Kidney tubule cell (primary cell): ENCODE measurements at regions not wholly inside any gene's neighbourhood (a gene's known extent, or its start where the extent isn't known, plus 50 kb on each side); places are given as distances from the start of the nearest gene placed in this dataset.
A peak's percentile ranks its signal among the peaks of the same experiment; 100 is the strongest.

Source experiments
- DNase-seq: peaks from one replicate; pipeline ENCODE4 v3.0.0-alpha.2; 2018; ENCODE audit warnings: low spot score

DNA sequence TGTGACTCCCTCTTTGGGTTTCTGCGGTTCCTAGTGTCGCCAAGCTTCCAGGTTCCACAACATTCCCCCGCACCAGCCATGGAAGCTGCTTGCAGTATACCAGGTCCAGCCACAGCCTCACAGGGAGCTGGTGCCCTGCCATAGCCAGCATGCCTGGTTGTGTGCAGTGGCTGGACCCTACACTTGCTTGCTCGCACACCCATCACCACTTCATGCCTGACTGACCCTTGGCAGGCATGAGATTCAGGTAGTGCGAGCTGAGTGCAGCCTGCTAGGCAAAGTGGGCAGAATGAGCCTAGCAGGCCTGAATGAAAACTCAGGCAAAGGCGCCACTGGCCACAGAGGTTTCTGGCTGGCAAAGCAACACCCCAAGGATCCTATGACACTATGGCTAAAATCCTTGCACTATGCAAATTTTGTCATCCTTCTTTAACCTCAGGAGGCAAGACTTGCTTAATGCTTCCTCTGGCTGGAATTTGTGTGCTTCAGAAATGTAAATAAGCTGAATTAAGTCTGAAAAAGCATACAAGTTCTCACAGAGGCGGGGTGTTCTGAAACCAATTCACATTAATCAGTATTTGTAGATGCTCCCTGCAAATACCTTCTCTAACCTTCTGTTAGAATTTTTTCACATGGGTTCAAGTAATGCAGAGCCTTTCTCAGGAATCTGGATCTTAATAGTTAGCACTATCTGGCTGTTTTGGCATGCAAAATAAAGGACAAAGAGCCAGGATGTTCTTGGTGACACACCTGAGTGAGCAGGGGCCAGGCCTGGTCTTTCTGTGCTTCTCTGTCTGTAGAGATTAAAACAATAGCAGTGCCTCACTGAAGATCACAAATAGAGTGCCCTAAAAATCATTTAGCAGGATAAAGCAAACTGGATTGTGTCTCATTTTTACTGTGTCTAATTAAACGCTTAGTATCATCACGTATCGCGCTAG lies 256.9 kb downstream of the GPATCH2 start:
- peak; percentile 15 for DNase-seq

DNA sequence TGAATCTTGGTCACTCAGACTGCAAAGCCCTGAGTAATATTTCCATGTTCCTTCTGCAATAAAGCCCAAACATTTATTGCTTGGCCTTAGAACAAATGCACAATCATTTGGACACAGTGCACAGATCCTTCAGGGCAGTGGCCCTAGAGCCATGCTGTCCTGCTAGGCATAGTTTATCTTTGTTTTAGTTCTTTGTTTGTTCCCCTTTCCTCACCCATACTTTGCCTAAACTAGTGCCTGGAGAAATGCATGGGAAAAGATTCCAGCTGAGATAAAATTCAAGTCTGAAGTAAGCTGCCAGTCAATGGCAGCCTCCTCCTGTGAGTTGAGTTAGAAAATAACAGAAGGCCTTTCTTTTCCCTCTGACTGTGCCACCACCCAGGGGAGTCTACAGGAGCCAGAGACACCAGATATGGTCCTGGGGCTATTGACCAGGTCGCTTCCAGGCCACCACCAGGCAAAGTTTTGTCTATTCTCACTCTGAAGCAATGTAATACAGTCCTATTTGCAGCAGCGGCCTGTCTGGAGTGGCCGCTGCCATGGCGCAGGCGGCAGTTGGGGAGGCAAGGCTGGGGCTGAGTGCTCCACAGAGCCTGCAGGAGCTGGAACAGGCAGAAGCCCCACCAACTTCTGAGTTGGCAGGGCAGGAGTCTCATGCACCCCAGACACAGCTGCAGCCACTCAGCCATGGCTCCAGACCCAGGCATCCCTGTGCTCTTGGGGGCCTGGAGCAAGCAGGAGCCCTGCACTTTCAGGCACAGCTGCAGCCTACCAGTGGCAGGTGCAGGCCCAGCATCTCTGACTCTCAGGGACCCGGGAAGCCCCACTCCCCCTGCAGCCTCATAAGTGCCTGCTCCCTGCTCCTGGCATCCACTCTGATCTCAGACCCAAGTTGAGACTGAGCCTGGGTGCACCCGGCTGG lies 258.6 kb downstream of the GPATCH2 start:
- DNase-seq, result no peak

DNA sequence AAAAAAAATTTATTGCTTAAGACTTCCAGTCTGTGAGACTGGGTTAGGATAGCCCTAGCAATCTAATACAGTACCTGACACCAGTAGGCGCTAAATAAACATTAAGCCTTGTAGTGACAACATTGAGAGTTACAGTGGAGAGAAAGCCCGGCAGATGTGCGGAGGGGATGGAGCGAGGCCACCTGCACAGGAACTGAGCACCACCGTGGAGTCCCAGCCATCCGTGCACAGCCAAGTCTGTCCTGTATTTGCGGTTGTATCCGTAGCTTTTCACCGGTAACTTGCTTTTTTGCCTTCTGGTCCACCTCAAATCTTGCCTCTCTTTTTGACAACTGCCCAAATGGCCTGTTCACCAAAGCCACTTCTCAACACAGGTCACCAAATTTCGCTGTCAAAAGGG lies 260.1 kb downstream of the GPATCH2 start:
- no peak for DNase-seq

DNA sequence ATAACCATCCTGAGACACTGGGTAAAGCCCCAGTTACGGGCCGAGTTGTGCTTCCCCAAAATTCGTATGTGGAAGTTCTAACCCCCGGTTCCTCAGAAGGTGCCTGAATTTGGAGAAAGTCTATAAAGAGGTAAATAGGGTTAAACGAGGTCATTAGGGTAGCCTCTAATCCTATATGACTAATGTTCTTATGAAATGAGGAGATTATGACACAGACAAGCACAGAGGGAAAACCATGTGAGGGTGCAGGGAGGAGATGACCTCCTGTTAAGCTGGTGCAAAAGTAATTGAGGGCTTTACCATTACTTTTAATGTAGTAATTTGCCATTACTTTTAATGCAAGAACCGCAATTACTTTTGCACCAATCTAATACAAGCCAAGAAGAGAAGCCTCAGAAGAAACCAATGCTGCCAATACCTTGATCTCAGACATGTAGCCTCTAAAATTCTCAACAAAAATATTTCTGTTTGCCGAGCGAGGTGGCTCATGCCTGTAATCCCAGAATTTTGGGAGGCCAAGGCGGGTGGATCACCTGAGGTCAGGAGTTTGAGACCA lies 260.8 kb downstream of the GPATCH2 start:
- no peak for DNase-seq

DNA sequence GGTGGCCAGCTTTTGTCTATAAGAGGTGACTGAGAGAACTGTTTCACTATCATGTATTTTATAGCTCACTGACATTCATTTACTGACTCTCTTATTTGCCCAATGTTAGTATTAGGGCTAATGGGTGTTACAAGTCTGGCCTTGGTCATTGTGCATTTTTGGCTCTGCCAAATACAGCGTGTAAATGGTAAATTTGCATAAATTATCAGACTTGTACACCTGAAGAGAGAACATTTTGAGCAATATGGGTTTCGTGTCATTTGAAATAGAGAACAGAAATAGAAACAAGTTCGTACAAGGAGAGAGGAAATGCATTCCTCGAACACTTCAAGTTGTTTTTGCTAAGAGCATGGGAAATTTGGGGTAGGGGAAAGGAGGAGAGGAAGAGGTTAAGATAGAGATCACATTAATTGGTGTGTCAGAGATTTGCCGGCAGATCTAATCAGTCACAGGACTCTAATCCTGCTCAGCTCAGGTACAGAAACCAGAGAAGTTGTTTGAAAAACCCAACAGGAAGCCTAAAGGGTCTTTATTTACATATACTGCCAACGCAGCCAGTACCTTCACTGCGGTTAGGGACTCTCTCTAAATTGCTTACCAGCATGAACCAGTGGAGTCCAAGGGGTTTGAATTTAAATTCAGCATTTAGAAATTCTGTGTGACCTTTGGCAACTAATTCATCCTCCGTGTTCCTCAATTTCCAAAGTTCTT lies 261.5 kb downstream of the GPATCH2 start:
- DNase-seq, result no peak

DNA sequence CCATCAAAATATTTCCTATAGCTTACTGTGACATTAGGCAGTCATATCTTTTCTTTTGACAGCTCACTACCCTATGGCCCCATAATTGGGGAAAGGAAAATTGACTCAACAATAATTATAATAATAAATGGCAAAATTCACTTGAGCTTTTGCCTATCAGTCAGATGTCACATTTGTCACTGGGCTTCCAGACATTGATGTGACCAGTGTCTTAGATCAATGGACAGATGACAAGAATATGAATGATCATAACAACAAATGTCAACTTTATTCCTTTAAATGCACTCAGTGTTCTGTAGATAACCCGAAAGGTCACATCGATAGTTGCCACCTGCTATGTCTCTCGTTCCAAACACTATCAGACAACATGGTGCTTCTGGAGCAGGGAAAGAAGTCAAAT lies 266.7 kb downstream of the GPATCH2 start:
- no peak for DNase-seq

DNA sequence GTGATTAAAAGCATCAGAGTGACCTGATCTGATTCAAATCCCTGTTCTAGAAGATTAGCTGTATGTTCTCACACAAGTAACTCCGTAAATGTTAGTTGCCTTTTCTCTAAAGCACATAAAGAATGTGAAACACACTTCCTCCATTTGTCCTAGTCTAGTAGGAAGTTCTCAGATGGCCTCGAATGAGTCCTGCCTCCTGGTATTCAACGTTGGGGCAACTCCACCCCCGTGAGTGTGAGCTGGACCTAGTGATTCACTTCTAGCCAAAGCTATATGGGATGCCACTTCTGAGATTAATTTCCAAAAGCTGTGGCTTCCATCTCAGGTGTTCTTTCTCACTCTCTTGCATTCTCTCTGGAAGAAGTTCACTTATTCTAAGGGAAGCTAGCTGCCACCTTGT lies 267.6 kb downstream of the GPATCH2 start:
- DNase-seq, result peak; percentile 73

DNA sequence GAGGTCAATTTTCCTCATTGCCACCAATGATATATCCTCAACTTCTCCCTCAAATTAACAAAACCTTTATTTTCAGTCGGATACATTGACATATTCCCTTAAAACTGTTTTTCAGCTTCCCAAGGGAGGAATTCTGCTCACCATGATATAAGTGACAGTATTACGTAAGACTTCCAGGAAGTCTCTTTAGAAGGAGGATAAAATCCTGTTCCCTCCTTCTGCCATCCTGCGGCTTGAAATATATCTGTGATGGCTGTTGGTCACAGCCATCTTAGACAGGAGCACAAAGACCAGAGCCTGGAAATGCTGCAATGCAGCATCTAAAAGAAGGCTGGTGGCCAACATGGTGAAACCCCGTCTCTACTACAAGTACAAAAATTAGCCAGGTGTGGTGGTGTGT lies 270.4 kb downstream of the GPATCH2 start:
- DNase-seq, result no peak

DNA sequence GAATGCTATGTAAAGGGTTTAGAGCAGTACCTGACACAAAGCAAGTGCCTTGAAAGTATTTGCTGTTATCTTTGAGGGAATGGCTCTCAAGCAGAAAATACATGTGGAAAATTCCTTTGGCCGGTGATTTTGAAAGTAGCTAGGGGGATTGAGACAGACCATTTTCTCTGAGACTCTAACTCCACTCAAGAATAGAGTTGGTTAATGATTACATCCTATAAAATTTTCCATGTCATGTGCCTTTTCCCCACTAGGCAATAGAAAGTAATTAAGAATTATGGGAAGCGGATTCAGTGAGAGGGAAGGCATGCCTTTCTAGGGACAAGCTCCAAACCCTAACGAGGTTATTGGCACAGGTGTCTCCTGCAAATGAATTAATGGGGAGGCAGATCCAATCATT lies 276.0 kb downstream of the GPATCH2 start:
- DNase-seq, result no peak

DNA sequence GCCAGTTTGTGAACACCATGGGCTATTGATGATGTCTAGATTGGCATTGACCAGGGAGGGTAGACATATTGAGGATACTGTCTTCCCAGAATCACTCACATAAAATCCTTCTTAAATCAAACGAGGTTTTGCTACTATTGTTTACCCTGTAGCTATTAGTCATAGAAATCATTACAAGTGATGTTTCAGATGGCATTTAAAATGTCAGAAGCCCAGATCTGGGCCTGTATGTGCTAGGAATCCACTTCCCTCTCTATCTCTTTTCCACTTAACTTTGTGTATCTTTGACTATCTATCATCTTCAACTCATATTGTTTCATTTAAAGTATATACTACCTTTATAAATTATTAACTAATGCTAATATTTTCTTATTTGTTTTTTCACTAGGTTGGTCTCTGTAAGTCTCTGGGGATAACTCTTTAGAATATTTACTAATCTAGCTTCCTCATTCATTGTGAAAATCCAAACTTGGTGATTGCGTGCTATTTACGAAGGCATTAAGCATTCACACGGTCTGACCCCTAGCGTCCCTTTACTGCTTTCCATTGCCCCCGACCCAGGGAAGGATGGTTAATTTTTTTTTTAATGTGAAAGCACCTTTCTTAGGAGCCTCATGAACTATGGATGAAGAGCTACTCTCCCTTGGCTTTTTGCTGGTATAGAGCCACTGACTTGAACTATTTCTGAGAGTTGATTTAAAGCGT lies 281.8 kb downstream of the GPATCH2 start:
- no peak for DNase-seq

DNA sequence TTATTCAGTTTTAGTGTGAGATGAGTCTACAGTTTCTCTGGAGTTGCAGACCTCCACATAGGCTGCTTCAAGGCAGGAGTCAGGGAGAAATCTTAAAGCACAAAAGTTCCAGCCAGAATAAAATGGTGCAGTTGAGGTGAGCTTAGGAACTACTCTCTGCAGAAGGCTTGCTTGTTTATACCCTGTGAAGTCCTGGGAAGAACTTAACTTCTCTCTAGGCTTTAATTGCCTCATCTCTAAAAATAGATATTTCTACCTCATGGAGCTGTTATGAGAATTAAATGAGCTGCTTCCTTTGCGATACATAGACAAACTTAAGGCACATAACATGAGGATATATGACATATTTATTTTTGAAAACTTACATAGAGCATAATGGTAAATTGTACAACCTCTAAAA lies 286.2 kb downstream of the GPATCH2 start:
- DNase-seq, result no peak

DNA sequence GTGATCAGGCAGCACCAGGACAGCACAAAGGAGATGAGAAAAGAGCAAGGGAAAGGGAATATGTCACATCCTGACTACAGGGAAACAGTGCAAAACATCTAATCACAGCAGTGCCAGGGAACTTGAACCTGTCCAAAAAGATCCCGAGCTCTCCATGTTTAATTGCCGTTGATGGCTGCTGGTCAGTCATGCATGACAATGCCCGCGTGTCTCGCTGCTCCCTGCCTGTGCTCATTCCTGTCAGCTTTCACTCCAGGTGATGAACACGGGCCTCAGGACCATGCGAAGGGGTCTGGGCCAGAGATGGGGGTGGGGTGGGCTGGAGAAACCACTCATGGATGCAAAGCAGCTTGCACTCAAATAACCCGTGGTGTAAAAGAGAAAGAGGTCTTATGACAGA lies 287.0 kb downstream of the GPATCH2 start:
- peak; percentile 23 for DNase-seq

DNA sequence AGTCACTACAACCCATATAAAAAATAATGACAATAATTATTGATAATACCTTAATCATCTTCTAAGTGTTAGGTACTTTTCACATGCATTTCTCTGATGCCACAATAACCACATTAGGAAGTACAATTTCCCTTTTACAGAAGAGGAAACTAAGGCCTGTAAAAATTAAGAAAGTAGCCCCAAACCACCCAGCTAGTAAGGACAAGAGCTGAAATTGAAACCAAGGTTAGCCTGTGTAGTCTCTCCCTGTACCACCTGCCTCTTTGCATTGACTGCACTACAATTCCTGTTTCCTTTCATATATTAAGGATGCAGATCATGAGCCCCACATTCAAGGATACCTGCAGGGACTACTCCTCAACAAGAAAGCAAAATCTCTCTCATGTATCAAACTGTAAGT lies 288.8 kb downstream of the GPATCH2 start:
- DNase-seq, result no peak

DNA sequence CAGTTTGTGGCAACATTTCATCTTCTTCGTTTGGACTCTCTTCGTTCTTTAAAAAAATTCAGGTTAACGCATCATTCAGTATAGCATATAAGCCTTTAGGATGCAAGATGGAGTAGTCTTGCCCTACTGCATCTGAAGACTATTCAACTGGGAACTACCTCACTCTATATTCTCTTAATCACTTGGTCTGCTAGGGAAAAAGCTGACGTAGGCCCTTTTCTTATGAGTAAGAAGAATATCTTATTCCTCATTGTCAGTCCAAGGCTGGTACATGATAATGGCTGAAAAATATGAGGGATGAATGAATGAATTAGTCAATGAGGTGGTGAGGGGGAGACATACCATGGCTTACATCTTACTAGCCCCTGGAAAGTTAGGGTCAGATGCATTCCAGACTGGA lies 294.2 kb downstream of the GPATCH2 start:
- no peak for DNase-seq

DNA sequence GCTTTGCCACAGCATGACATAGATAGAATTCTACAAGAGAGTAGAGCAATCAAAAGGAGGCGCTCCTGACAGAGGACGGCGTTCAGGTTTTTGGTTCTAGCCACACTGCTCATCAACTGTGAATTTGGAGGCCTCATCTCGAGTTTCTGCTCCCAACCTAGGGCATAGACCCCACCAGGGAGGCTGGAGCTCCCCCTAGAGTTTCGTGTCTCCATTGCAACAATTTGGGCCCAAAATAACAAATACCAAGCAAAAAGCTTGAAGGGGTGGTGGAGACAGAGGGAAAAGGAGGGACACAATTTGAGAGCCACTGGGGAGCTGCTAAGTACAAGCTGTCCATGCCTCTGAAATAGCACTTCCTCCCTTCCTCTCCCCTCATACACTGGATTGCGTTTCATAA lies 297.0 kb downstream of the GPATCH2 start:
- peak; percentile 49 for DNase-seq

DNA sequence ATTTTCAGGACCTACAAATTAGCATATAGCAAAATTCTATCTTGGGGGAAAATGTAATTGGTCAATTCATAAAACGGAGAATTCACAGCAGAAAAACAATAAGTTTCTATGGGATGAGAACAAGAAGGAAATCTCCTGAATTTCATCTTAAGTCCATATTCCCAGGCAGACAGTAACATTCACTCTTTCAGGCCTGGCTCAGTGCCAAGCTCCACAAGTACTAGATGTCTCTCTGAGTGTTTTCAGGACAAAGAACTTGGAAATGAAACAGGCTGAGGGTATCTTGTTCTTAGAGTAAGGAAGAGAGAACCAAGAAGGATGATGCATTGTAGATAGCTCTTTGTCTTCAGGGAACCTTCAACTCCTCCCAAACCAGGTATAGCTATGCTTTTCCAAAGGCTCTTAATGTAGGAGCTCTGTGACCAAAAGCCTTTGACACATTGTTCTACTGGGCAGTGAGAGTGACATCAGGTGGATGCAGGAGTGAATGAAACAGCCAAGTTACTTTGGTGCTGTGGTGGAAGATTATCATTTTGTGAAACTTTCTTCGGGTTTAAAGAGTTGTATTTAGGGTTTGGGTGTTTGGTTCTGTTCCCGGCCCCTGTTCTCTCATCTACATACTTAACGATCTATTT lies 298.3 kb downstream of the GPATCH2 start:
- DNase-seq, result peak; percentile 12

DNA sequence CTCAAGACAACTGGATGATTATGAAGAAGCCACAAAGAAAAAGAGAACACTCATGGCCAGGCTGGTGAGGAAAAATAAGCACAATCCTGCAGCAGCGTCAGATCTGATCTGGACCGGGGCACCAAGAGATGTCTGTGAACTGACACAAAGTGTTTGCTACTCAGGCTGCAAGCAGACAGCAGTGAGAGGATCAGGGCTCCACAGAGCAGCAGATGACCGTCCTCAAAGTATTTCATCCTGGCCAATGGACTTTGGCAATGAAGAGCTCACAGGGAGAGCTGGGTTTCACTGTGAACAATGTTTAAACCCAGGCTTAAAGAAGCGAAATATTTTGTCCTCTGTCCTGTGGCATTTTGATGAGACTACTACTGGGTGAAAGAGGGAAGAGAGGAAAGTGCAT lies 299.2 kb downstream of the GPATCH2 start:
- no peak for DNase-seq

DNA sequence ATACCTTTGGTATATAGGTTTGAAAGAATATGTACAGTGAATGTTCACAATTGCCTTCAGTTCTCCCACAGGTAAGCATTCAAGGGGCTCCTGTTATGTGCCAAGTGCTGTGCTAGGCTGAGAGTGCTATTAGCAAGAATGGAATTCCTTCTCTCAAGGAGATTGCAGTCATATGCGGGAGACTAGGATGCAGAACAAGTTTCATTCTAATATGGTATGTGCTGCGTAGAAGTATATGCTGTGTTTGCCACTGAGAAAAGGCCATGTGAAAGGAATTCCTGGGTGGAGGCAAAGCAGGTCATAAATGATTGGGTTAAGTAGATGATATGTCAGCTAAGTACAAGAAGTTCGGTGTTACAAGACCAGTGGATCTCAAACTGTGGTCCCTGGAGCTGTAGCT lies 303.0 kb downstream of the GPATCH2 start:
- DNase-seq, result no peak

DNA sequence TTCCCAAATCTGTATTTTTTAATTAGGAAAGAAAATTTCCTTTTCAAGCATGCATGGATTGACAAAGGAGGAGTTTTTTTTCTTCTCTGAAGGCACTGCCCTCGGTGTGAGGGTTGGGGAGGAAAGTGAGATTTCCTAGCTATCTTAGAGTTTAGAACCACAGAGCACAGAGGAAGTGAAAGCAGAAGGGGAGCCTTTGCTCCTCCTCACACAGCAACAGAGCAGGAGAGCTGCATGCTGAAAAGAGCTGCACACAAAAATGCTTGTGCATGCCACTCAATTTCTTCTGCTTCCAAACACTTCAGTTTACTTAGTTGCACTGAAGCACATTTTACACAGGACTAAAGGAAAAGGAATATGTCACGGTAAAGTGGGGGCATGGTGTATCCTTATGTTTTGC lies 308.1 kb downstream of the GPATCH2 start:
- no peak for DNase-seq

DNA sequence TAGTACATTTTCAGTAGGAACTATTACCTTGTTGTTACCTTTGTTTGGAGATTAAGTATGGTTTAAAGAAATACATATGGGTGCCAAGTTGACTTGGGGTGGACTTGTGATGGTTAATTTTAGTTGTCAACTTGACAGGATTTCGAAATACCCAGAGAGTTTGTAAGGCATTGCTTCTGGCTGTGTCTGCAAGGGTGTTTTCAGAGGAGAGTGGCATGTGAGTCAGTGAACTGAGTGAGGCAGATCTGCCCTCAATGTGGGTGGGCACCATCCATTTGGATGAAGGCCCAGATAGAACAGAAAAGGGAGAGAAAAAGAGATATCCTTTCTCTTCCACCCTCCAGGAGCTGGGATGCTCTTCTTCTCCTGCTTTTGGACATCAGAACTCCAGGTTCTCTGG lies 315.5 kb downstream of the GPATCH2 start:
- peak; percentile 32 for DNase-seq

DNA sequence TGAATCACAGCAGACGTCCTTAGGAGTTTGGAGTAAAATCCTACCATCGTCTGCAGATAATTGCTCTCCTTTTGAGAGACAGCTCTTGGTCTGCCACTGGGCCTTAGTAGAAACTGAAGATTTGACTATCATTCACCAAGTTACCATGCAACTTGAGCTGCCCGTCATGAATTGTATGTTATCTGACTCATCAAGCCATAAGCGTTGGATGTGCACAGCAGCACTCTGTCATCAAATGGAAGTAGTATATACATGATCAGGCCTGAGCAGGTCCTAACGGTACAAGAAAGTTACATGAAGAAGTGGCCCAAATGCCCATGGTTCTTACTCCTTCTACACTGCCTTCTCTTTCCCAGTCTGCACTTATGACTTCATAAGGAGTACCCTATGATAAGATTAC lies 317.8 kb downstream of the GPATCH2 start:
- no peak for DNase-seq
